GM12878 (cell line): ENCODE measurements at regions not wholly inside any gene's neighbourhood (a gene's known extent, or its start where the extent isn't known, plus 50 kb on each side); places are given as distances from the start of the nearest gene placed in this dataset.
"Not testable (repeated sequence)": the region's sequence is repeated elsewhere in the genome, so short reads cannot be mapped to it uniquely, and the experiment has no call there.

Experiments
- ATAC-seq: fragments of 200-7000 bp; cut with Tn5 transposase; 3 replicates; pipeline ENCODE4 v1.9.1; 2020; ENCODE audit warnings: mild to moderate bottlenecking, moderate library complexity
- BruUV-seq: library from RNA; stranded (reverse); fragments of 400-500 nt; replicated peaks from 2 replicates; lab custom pipeline; 2021; lab: Mats Ljungman, UMichigan
- CTCF ChIA-PET: fragments of 300-600 bp; sonication (Branson Sonifier 250); formaldehyde crosslinking; extraction: SDS; loops from one replicate; lab custom pipeline; 2021; ENCODE audit warnings: inconsistent platforms; lab: Yijun Ruan, JAX
- POLR2A ChIA-PET: fragments of 350-600 bp; formaldehyde crosslinking; extraction: SDS; loops from one replicate; lab custom pipeline; 2021; ENCODE audit warnings: inconsistent platforms; lab: Charles Lee
- RAD21 ChIA-PET: fragments of 300-600 bp; sonication (Branson Sonifier 250); formaldehyde crosslinking; loops from one replicate; lab custom pipeline; 2023; ENCODE audit warnings: antibody characterized with exemption; ENCODE audit not compliant: unreplicated experiment; lab: Charles Lee
- SMC1A ChIA-PET: fragments of 300-600 bp; sonication (Branson Sonifier 250); formaldehyde crosslinking; loops from one replicate; lab custom pipeline; 2023; ENCODE audit not compliant: unreplicated experiment, uncharacterized antibody; lab: Charles Lee
- DNase-seq: peaks from one replicate; pipeline ENCODE4 v3.0.0-alpha.2; 2011; ENCODE audit warnings: low read depth, low spot score
- FAIRE-seq: peaks from 3 replicates; lab custom pipeline; 2011; peaks lifted over from hg19 to GRCh38; lab: Jason Lieb, UNC
- H2AFZ ChIP-seq: 2 replicates; pipeline ENCODE4 v1.6.0; 2011; ENCODE audit warnings: low read depth, low read length, control low read depth; ENCODE audit not compliant: control insufficient read depth
- H3K27ac ChIP-seq: 2 replicates; pipeline ENCODE4 v1.5.1; 2011; ENCODE audit warnings: control low read depth; ENCODE audit not compliant: control insufficient read depth, insufficient read depth
- H3K27me3 ChIP-seq, 2 experiments: replicated peaks in 1 of 2; 2 replicates each; pipeline versions ENCODE4 v1.6.0 to v1.6.1; 2011; ENCODE audit warnings: low read length in 1 of 2; ENCODE audit not compliant: control insufficient read depth in 2 of 2, insufficient read depth in 2 of 2
- H3K36me3 ChIP-seq, 2 experiments: 2 replicates each; pipeline ENCODE4 v1.5.1; 2011; ENCODE audit warnings: low read length in 1 of 2; ENCODE audit not compliant: control insufficient read depth in 2 of 2, insufficient read depth in 2 of 2
- H3K4me1 ChIP-seq: 2 replicates; pipeline ENCODE4 v1.6.1; 2011; ENCODE audit warnings: mild to moderate bottlenecking, low read length, moderate library complexity, mixed read lengths; ENCODE audit not compliant: control insufficient read depth, insufficient read depth
- H3K4me2 ChIP-seq: 2 replicates; pipeline ENCODE4 v1.6.0; 2011; ENCODE audit warnings: control low read depth; ENCODE audit not compliant: control insufficient read depth, insufficient read depth
- H3K4me3 ChIP-seq: fragments of 200-600 bp; sonication (generic); 2 replicates; pipeline ENCODE4 v1.5.1; 2016
- H3K79me2 ChIP-seq: 2 replicates; pipeline ENCODE4 v1.6.0; 2011; ENCODE audit warnings: low read length; ENCODE audit not compliant: control insufficient read depth, insufficient read depth
- H3K9ac ChIP-seq: 2 replicates; pipeline ENCODE4 v1.8.0; 2011; ENCODE audit warnings: low read length, control low read depth, mixed read lengths; ENCODE audit not compliant: control insufficient read depth, insufficient read depth
- H3K9me3 ChIP-seq: replicated peaks from 3 replicates; pipeline ENCODE4 v1.5.1; 2011; ENCODE audit warnings: mild to moderate bottlenecking, low read length; ENCODE audit not compliant: control insufficient read depth, insufficient read depth
- H4K20me1 ChIP-seq: 2 replicates; pipeline ENCODE4 v1.6.0; 2011; ENCODE audit not compliant: control insufficient read depth, insufficient read depth
- CHD4 ChIP-seq: fragments of 200-600 bp; sonication (generic); IDR thresholded peaks from 2 replicates; pipeline ENCODE4 v1.6.1; 2016; ENCODE audit warnings: mild to moderate bottlenecking
- POLR2AphosphoS5 ChIP-seq: IDR thresholded peaks from 2 replicates; pipeline ENCODE4 v1.6.1; 2011; ENCODE audit warnings: mild to moderate bottlenecking, low read length, inconsistent platforms
- RAD21 ChIP-seq: IDR thresholded peaks from 2 replicates; pipeline ENCODE4 v1.6.1; 2011; ENCODE audit warnings: mild to moderate bottlenecking, low read depth, low read length, moderate library complexity; ENCODE audit not compliant: insufficient read depth
- YY1 ChIP-seq: IDR thresholded peaks from 2 replicates; pipeline ENCODE4 v1.6.1; 2011; ENCODE audit warnings: low read depth, mild to moderate bottlenecking, low read length
- ZBTB11 ChIP-seq: fragments of 450-650 bp; formaldehyde crosslinking; IDR thresholded peaks from 2 replicates; pipeline ENCODE4 v1.5.0; 2022; ENCODE audit warnings: mild to moderate bottlenecking, missing genetic modification characterization
- ZNF622 ChIP-seq: fragments of 450-650 bp; IDR thresholded peaks from 2 replicates; pipeline ENCODE4 v1.6.1; 2017; ENCODE audit warnings: mild to moderate bottlenecking, inconsistent platforms
- WGBS: methylation state at CpG from one replicate; pipeline ENCODE4 v1.1.6; 2016; ENCODE audit warnings: low lambda C conversion rate; ENCODE audit not compliant: insufficient replicate concordance, insufficient coverage; ENCODE audit errors: missing lambda C conversion rate; 5-methylcytosine and 5-hydroxymethylcytosine counted together
- in situ Hi-C: fragments of 300-500 bp; cut with MboI; formaldehyde crosslinking; loops from 9 replicates; pipeline ENCODE4 v1.14.3; 2018; ENCODE audit warnings: mixed read lengths
- intact Hi-C: fragments of 100-400 bp; cut with micrococcal nuclease; formaldehyde crosslinking; loops from one replicate; pipeline ENCODE4 v1.14.2; 2022; ENCODE audit not compliant: unreplicated experiment

- TF ChIP-seq ZBTB11 (CRISPR knock-in tag) = no peak
- no peak for TF ChIP-seq YY1
- TF ChIP-seq ZNF622 = no peak
- no peak for TF ChIP-seq CHD4
These were observed 336.3 kb downstream of the BMP4 start (continued) for GRCh38 chr14:53620317-53620716.

- 100% methylated on average over 3 of the region's 3 CpGs for WGBS
- ATAC-seq (no peak; the same call in 2 of the 3 replicates), FAIRE-seq (no peak), DNase-seq (no peak)
- no TSS peak for BruUV-seq
- H3K79me2 ChIP-seq = no peaks in the 10 kb centered on the region
- ChIA-PET CTCF (interaction anchor here (1.7 kb wide), 1 partner anchor 9 kb away, joined by 4 read pairs; no protein-coding TSS in a partner anchor), POLR2A (interaction anchor here (1.1 kb wide), 1 partner anchor 11 kb away, joined by 4 read pairs; no protein-coding TSS in a partner anchor), RAD21 (no interaction called here), SMC1A (interaction anchor here (0.9 to 1.8 kb wide), 7 partner anchors 9 to 79 kb away, joined by 3 to 8 read pairs (median 3); no protein-coding TSS in a partner anchor)
- intact Hi-C loops (no loop called here), in situ Hi-C loops (no loop called here)
- H3K27me3 ChIP-seq = no peaks in the 10 kb centered on the region
- H3K9me3 ChIP-seq = no peaks in the 10 kb centered on the region
- TF ChIP-seq POLR2AphosphoS5 (no peak), RAD21 (peak; percentile 6; the same call in 1 of the 2 replicates)
- no peak overlapping the region for H3K4me3 ChIP-seq
- peaks cover 16% of the 10 kb centered on the region for H3K4me1 ChIP-seq
- no peak overlapping the region for H3K27ac ChIP-seq
- H4K20me1 ChIP-seq = no peaks in the 10 kb centered on the region
- no peaks in the 10 kb centered on the region for H3K36me3 ChIP-seq
- no peak overlapping the region for H3K4me2 ChIP-seq
- no peak overlapping the region for H2AFZ ChIP-seq
- no peak overlapping the region for H3K9ac ChIP-seq
These were observed 336.9 kb downstream of the BMP4 start for GRCh38 chr14:53619691-53620231.

- 100% methylated on average over 2 of the region's 2 CpGs for WGBS
- H3K79me2 ChIP-seq, H3K4me2 ChIP-seq, ATAC-seq, CTCF ChIA-PET, H3K9ac ChIP-seq, in situ Hi-C loops, RAD21 ChIA-PET, H3K27ac ChIP-seq, H4K20me1 ChIP-seq, BruUV-seq, H3K36me3 ChIP-seq, POLR2A ChIA-PET, FAIRE-seq, H2AFZ ChIP-seq, H3K4me3 ChIP-seq, H3K27me3 ChIP-seq, DNase-seq, H3K9me3 ChIP-seq, intact Hi-C loops: not testable (repeated sequence)
- peaks cover 25% of the 10 kb centered on the region for H3K4me1 ChIP-seq
- SMC1A ChIA-PET = interaction anchor here (4.1 kb wide), 1 partner anchor 13 kb away, joined by 29 read pairs; no protein-coding TSS in a partner anchor
These were observed 340.1 kb downstream of the BMP4 start for GRCh38 chr14:53616536-53616935.
